ENCODE measurements at regions not wholly inside any gene's neighbourhood (a gene's known extent, or its start where the extent isn't known, plus 50 kb on each side); places are given as distances from the start of the nearest gene placed in this dataset.

DNA sequence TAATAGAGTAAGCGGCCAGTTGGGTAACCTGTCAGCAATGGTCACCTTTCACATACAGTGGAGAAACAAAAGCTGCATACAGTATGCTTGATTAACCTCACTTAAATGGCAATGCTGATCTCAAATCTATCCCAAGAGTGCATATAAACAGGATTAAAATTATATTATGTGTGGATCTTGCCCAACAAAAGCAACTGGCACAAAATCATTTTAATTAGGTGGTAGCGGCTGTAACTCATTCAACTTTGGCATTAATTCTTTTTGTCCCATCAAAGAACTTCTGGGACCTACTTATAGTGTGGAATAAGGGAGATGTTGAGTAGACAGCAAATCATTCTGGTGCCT, 167.8 kb upstream of the VRK2 start:
- Histone ChIP-seq H2AFZ (ENCODE audit: low read depth, low read length) (no peak overlapping the region), H3K4me1 (ENCODE audit: insufficient read depth, low read length) (peaks cover 21% of the 10 kb centered on the region), H3K4me3 (ENCODE audit: low read length) (no peak overlapping the region), H3K36me3 (ENCODE audit: insufficient read depth, low read length) (no peaks in the 10 kb centered on the region), H3K9me3 (ENCODE audit: low read length) (no peaks in the 10 kb centered on the region), H3K27me3 (ENCODE audit: insufficient read depth, low read length) (no peaks in the 10 kb centered on the region)

DNA sequence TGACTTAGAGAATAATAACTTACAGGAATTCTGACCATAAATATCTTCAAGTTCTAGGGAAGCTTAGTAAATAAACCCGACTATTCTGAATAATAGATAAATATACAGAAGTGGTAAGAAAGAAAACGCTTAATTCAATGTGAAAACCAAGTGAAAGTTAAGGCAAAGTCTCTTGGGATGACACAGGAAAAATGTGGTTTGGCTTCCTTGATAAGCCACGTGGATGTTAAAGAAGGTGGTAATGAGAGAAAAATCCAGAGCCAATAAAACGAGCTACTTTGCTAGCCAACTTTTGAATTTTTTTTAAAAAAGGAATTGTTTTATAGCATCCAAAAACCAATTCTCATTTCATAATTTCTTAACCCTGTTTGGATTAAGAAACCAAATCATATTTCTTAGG, 166.2 kb upstream of the VRK2 start:
- no peaks in the 10 kb centered on the region for H3K27me3 ChIP-seq (ENCODE audit: insufficient read depth, low read length)
- no peak overlapping the region for H2AFZ ChIP-seq (ENCODE audit: low read depth, low read length)
- H3K4me1 ChIP-seq (ENCODE audit: insufficient read depth, low read length), result peaks cover 21% of the 10 kb centered on the region
- no peaks in the 10 kb centered on the region for H3K36me3 ChIP-seq (ENCODE audit: insufficient read depth, low read length)
- no peaks in the 10 kb centered on the region for H3K9me3 ChIP-seq (ENCODE audit: low read length)
- H3K4me3 ChIP-seq (ENCODE audit: low read length), result no peak overlapping the region

DNA sequence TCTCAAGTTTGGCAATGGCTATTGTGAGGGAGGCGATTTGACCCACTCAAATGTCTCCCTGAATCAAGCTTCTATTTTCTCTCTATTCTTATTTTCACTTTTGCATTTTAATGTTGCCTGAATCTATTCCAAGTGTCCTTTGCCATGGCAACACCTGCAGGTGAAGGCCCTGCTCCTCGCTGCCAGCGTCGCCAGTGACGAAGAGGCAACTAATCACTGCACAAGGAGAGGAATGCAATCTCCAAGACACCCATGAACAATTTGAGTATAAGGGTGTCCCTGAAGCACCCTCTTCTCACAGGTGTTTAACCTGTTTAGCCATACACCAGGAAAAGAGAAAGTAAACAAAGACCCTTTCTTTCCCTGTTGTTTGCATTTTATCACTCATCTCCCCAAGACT, 165.6 kb upstream of the VRK2 start:
- Histone ChIP-seq H3K4me1 (ENCODE audit: insufficient read depth, low read length) (peaks cover 18% of the 10 kb centered on the region), H3K36me3 (ENCODE audit: insufficient read depth, low read length) (no peaks in the 10 kb centered on the region), H3K27me3 (ENCODE audit: insufficient read depth, low read length) (no peaks in the 10 kb centered on the region), H3K4me3 (ENCODE audit: low read length) (no peak overlapping the region), H3K9me3 (ENCODE audit: low read length) (no peaks in the 10 kb centered on the region), H2AFZ (ENCODE audit: low read depth, low read length) (no peak overlapping the region)

DNA sequence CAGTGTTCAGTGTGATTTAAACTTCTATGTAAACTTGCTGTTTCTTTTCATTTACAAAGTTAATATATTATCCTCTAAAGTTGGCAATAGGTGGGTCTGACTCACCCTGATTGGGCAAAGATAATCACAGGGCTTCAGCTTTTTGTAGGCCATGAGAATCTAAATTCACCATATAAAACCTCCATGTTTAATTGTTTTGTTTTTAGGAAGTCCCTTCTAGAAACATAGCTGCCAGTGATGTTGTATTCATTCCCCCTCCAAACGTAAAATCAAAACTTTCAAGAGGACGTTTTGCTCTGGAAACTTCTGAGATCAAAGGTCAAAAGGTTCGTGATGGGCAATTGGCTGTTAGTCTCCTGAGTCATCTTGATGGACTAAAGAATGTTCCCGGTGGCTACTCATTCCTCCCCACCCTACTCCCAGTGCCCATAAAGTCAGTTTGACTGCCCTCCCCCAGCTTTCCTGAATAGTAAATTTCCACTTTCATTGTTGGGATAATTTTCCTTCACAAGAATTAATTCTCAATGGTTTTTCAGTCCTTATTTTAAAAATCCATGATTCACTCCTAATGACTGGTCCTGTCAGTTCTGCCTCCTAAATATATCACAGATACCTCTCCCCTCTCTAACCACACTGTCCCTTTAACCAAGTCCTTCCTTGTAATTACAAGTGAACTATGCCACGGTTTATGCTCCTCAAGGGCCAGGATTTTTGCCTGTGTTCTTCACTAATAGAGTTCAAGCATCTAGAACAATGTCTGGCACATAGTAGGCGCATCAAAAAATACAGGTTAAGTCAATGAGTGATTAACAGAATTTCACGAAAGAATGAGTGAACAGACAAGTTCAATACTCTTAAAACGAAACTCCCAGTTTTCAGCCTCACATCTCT, 164.4 kb upstream of the VRK2 start:
- Histone ChIP-seq H2AFZ (ENCODE audit: low read depth, low read length) (no peak overlapping the region), H3K9me3 (ENCODE audit: low read length) (no peaks in the 10 kb centered on the region), H3K4me3 (ENCODE audit: low read length) (no peak overlapping the region), H3K36me3 (ENCODE audit: insufficient read depth, low read length) (no peaks in the 10 kb centered on the region), H3K4me1 (ENCODE audit: insufficient read depth, low read length) (peaks cover 16% of the 10 kb centered on the region), H3K27me3 (ENCODE audit: insufficient read depth, low read length) (no peaks in the 10 kb centered on the region)

DNA sequence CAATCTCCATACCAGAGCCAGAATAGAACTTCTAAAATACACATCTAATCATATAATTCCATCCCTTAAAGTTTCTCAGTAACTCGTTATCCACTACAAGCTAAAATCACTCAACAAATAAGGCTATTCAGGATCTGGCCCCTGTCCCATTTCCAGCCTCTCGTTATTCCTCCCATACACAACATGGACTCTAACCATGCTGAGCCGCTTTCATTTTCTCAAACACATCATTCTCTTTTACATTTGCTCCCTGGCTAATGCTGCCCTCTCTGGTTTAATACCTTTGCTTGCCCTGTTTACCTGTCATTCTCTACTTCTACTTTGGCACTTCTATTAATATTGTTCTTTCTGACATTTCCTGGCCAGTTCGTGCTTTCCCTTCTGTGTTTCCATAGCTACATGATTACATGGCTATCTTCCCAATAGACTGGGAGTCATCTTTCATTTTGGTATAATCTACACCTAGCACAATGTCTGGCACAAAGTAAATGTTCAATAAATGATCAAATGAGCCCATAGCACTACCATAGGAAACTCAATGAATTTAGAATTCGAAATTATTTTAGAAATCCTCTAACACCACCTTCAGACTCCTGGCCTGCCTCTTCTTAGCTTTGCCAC, 163.6 kb upstream of the VRK2 start:
- no peak overlapping the region for H2AFZ ChIP-seq (ENCODE audit: low read depth, low read length)
- no peak overlapping the region for H3K4me3 ChIP-seq (ENCODE audit: low read length)
- no peaks in the 10 kb centered on the region for H3K9me3 ChIP-seq (ENCODE audit: low read length)
- H3K36me3 ChIP-seq (ENCODE audit: insufficient read depth, low read length), result no peaks in the 10 kb centered on the region
- peaks cover 16% of the 10 kb centered on the region for H3K4me1 ChIP-seq (ENCODE audit: insufficient read depth, low read length)
- H3K27me3 ChIP-seq (ENCODE audit: insufficient read depth, low read length), result no peaks in the 10 kb centered on the region

DNA sequence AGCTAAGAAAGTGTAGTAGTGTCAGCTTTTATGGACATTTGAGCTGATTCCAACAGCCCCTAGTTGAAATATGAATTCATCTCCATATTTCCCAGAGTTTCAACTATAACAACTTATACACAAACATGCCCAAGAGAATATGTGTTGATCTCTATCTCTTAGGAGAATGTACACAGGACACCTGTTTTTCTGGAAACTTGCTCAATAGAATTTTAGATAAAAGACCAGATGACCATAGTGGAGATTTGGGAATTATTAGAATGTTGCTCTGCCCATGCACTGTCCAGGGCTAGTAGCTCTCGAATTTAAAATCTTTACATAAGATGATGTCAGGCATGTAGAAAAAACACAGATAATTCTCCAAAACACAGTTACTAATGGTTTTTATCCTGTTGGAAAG, 162.3 kb upstream of the VRK2 start:
- H3K4me1 ChIP-seq (ENCODE audit: insufficient read depth, low read length), result peaks cover 12% of the 10 kb centered on the region
- H3K9me3 ChIP-seq (ENCODE audit: low read length), result no peaks in the 10 kb centered on the region
- no peak overlapping the region for H2AFZ ChIP-seq (ENCODE audit: low read depth, low read length)
- no peaks in the 10 kb centered on the region for H3K36me3 ChIP-seq (ENCODE audit: insufficient read depth, low read length)
- H3K4me3 ChIP-seq (ENCODE audit: low read length), result no peak overlapping the region
- H3K27me3 ChIP-seq (ENCODE audit: insufficient read depth, low read length), result no peaks in the 10 kb centered on the region

DNA sequence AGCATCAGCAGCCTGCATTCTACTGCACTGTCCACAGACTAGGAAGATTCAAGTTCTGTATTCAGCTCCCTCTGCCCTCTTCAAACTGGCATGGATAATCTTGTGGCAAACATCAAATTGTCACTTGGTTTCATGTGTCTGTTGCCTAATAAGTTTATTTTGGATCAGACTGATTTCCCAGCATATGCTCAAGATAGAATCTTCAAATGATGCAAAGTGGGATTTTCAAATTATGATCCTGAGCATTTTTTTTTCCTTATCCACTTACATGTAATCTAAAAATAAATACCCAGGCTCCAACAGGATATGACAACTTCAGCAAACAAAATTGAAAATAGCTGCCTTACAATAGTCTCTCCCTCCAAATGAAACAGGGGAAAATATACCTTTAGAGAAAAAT, 160.9 kb upstream of the VRK2 start:
- Histone ChIP-seq H2AFZ (ENCODE audit: low read depth, low read length) (no peak overlapping the region), H3K36me3 (ENCODE audit: insufficient read depth, low read length) (no peaks in the 10 kb centered on the region), H3K4me3 (ENCODE audit: low read length) (no peak overlapping the region), H3K4me1 (ENCODE audit: insufficient read depth, low read length) (peaks cover 11% of the 10 kb centered on the region), H3K27me3 (ENCODE audit: insufficient read depth, low read length) (no peaks in the 10 kb centered on the region), H3K9me3 (ENCODE audit: low read length) (no peaks in the 10 kb centered on the region)

DNA sequence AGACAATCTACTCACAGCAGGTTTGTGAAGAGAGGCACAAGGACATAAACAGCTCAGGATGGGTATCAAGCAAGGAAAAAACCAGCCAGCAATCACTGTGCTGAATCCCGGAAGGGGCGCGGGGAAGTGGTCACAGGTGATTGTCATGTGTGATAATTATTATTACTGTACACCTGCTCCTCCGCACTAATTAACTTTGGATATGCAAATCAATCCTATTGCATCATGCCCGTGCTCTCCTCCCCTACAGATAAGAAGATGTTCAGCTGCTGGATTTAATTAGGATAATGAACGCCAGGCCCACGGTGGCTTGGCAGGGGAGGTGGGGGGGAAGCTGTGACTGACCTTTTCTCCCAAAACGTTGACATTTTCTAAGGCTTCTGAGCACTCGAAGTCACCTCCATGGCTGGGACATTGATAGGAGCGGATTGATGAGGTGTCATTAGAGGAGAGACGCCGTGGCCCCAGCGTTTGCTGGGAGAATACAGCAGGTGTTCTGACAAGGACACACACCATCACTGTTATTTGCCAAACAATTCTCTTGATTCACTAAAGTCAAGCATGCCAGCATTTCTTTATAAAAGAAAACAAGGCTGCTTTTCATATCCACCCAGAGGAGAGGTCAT, 160.3 kb upstream of the VRK2 start:
- peaks cover 6% of the 10 kb centered on the region for H3K4me1 ChIP-seq (ENCODE audit: insufficient read depth, low read length)
- H3K36me3 ChIP-seq (ENCODE audit: insufficient read depth, low read length), result no peaks in the 10 kb centered on the region
- H3K9me3 ChIP-seq (ENCODE audit: low read length), result no peaks in the 10 kb centered on the region
- no peak overlapping the region for H3K4me3 ChIP-seq (ENCODE audit: low read length)
- H3K27me3 ChIP-seq (ENCODE audit: insufficient read depth, low read length), result no peaks in the 10 kb centered on the region
- no peak overlapping the region for H2AFZ ChIP-seq (ENCODE audit: low read depth, low read length)

DNA sequence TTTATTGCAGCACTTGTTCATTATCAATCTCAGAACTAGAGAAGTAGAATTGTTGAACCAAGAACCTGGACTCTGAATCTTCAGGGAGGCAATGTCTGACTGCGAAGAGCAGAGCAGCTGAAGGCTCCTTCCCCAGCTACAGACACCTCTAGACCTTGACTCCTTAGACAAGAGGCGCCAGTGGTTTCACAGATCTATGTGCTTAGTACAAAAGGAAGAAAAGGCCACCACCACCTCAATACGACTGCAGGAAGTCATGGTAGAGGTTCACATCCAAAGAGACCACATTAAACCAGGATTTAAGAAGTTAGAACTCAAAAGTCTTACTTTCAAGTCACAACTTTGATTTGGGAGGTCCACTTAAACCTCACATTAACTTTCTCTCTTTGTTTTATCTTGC, 158.1 kb upstream of the VRK2 start:
- Histone ChIP-seq H3K36me3 (ENCODE audit: insufficient read depth, low read length) (no peaks in the 10 kb centered on the region), H2AFZ (ENCODE audit: low read depth, low read length) (no peak overlapping the region)

DNA sequence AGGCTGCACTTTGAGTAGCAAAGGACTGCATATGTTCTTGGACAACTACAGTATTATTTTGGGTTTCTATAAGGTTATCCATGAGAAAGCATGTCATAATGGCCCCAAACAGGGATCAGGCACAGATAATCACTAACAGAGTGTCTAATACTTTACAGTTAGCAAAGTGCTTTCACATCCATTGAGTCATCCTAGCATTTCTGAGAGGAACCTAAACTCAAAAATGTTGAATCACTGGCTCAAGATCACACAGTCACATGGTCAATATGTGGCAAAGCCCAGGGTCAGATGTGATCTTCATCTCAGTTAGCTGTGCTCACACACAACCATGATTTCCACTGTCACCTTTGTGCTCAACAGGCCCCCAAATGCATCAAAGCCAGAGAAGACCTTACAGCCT, 156.1 kb upstream of the VRK2 start:
- Histone ChIP-seq H3K36me3 (ENCODE audit: insufficient read depth, low read length) (no peaks in the 10 kb centered on the region), H3K27me3 (ENCODE audit: insufficient read depth, low read length) (no peaks in the 10 kb centered on the region), H3K9me3 (ENCODE audit: low read length) (no peaks in the 10 kb centered on the region), H3K4me3 (ENCODE audit: low read length) (no peak overlapping the region), H2AFZ (ENCODE audit: low read depth, low read length) (no peak overlapping the region), H3K4me1 (ENCODE audit: insufficient read depth, low read length) (no peaks in the 10 kb centered on the region)

More for the DNA sequence above, 158.1 kb upstream of the VRK2 start:
- no peaks in the 10 kb centered on the region for H3K9me3 ChIP-seq (ENCODE audit: low read length)
- no peak overlapping the region for H3K4me3 ChIP-seq (ENCODE audit: low read length)
- H3K27me3 ChIP-seq (ENCODE audit: insufficient read depth, low read length), result no peaks in the 10 kb centered on the region
- no peaks in the 10 kb centered on the region for H3K4me1 ChIP-seq (ENCODE audit: insufficient read depth, low read length)

DNA sequence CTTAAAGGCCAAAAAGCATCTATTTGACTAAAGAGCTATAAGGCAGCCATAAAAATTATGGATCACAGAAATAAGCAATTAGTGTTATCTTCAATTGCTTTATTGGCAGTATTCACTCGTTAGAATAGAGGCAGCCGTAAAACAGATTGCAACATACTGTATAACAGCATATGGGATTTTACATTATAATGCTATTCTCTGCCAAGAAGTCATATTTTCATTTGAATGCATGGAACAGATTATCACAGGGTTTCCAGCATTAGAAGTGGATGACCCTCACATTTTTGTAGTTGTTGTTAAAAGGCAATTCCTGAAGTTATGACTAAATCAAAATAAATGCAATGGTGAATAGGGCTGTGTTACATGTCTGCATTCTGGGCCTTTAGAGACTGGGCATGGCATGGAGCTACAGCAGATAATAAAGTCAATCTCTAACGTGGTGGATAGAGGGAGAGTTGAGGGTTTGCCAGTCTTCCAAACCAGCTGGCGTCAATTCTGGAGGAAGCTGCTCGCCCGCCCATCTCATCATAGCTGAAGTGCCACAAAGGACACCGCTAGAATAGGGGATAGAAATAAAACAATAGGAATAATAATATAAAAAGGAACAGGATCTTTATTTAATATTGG, 155.4 kb upstream of the VRK2 start:
- Histone ChIP-seq H3K9me3 (ENCODE audit: low read length) (no peaks in the 10 kb centered on the region), H3K4me3 (ENCODE audit: low read length) (no peak overlapping the region), H2AFZ (ENCODE audit: low read depth, low read length) (no peak overlapping the region), H3K36me3 (ENCODE audit: insufficient read depth, low read length) (no peaks in the 10 kb centered on the region), H3K27me3 (ENCODE audit: insufficient read depth, low read length) (no peaks in the 10 kb centered on the region), H3K4me1 (ENCODE audit: insufficient read depth, low read length) (no peaks in the 10 kb centered on the region)

DNA sequence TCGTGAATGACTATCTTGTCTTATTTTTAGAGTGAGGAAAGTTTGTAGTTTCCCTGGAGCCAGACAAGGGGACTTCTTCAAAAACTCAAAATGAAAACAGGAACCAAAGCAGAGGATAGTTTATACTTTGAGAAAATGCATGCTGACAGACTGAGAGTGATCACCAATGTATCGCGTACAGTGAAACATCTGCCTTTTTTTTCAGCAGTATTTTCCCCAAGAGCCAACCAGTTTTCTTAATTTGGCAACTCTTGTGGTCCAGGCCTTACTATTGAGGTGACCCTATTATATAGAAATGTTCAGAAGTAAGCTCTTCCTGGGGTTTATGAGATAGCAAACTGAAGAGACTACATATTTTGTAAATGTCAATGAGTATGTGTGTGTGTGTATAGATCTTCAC, 153.7 kb upstream of the VRK2 start:
- no peaks in the 10 kb centered on the region for H3K36me3 ChIP-seq (ENCODE audit: insufficient read depth, low read length)
- no peak overlapping the region for H2AFZ ChIP-seq (ENCODE audit: low read depth, low read length)
- no peaks in the 10 kb centered on the region for H3K4me1 ChIP-seq (ENCODE audit: insufficient read depth, low read length)
- no peaks in the 10 kb centered on the region for H3K9me3 ChIP-seq (ENCODE audit: low read length)
- no peak overlapping the region for H3K4me3 ChIP-seq (ENCODE audit: low read length)
- no peaks in the 10 kb centered on the region for H3K27me3 ChIP-seq (ENCODE audit: insufficient read depth, low read length)

DNA sequence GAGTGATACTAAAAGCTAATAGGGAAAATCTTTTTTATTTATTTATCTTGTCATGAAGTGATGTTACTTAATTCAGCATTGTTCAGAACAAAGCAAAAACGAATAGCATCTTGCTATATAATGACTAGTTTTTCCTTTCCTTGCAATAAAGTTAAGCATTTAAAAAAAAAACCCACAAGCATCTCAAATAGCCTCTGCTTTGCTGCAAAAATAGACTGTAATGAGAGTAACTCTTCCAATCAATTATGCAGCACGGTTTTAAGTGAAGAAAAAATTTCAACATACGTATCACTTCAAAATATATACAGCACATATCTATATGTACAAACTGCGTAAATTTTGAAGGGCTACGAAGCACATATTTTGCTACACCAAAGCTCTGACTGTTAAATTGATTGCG, 153.3 kb upstream of the VRK2 start:
- Histone ChIP-seq H3K9me3 (ENCODE audit: low read length) (no peaks in the 10 kb centered on the region), H2AFZ (ENCODE audit: low read depth, low read length) (no peak overlapping the region), H3K36me3 (ENCODE audit: insufficient read depth, low read length) (no peaks in the 10 kb centered on the region), H3K27me3 (ENCODE audit: insufficient read depth, low read length) (no peaks in the 10 kb centered on the region), H3K4me3 (ENCODE audit: low read length) (no peak overlapping the region), H3K4me1 (ENCODE audit: insufficient read depth, low read length) (no peaks in the 10 kb centered on the region)
